ENCODE measurements at regions not wholly inside any gene's neighbourhood (a gene's known extent, or its start where the extent isn't known, plus 50 kb on each side); places are given as distances from the start of the nearest gene placed in this dataset.

DNA sequence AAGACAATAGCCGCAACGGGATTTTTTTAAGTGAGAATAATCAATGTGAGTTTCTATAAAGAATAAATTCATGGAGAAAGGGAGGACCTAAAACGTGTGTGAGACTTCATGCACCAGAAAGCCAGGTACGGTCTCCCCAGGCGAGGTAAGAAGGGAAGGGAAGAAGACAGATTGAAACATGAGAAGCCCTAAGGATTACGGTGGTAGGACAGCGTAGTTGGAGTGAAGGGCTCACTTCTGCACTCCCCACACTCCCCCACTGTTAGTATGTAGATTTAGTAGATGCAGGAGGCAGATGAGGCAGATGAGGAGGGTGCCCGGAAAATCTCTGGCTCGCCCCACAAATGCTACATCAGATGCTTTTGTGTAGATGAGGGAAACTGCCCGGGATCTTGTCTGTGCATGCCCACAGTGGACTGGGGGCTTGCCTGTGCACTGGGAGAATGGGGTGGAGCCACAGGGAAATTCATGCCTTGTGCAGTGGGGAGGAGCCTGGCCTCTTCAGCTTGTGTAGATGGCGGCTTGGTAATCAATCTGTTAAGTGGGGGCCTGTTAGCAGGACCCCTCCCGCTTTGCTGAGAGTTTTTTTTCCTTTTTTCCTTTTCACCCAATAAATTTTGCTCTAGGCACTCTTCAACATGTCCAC lies 1544.5 kb upstream of the TENM3 start:
- no peak for TF ChIP-seq EZH2 (optimal IDR thresholded peaks at IDR 0.05; ENCODE audit: low read depth, low read length)
- TF ChIP-seq, protein P1, sequence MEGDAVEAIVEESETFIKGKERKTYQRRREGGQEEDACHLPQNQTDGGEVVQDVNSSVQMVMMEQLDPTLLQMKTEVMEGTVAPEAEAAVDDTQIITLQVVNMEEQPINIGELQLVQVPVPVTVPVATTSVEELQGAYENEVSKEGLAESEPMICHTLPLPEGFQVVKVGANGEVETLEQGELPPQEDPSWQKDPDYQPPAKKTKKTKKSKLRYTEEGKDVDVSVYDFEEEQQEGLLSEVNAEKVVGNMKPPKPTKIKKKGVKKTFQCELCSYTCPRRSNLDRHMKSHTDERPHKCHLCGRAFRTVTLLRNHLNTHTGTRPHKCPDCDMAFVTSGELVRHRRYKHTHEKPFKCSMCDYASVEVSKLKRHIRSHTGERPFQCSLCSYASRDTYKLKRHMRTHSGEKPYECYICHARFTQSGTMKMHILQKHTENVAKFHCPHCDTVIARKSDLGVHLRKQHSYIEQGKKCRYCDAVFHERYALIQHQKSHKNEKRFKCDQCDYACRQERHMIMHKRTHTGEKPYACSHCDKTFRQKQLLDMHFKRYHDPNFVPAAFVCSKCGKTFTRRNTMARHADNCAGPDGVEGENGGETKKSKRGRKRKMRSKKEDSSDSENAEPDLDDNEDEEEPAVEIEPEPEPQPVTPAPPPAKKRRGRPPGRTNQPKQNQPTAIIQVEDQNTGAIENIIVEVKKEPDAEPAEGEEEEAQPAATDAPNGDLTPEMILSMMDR (IDR thresholded peaks at IDR 0.05; ENCODE audit: low read length): no peak

Measured in MM.1S (cell line).